Smooth muscle cell (in vitro differentiated cells): ENCODE measurements at regions not wholly inside any gene's neighbourhood (a gene's known extent, or its start where the extent isn't known, plus 50 kb on each side); places are given as distances from the start of the nearest gene placed in this dataset.

Experiments used
- DNase-seq: peaks from one replicate; lab custom pipeline; 2025; ENCODE audit not compliant: unreplicated experiment; lab: John Stamatoyannopoulos, UW
- H2AFZ ChIP-seq: fragments of 200-600 bp; sonication (generic); 2 replicates; pipeline ENCODE4 v1.6.0; 2016; ENCODE audit warnings: antibody characterized with exemption, low read depth, mild to moderate bottlenecking
- H3F3A ChIP-seq: fragments of 200-600 bp; sonication (generic); 2 replicates; pipeline ENCODE4 v1.6.0; 2017; ENCODE audit warnings: antibody characterized with exemption, low read depth
- H3K27ac ChIP-seq: fragments of 200-600 bp; sonication (generic); 2 replicates; pipeline ENCODE4 v1.5.1; 2016; ENCODE audit warnings: low read depth, mild to moderate bottlenecking
- H3K27me3 ChIP-seq: fragments of 200-600 bp; sonication (generic); 2 replicates; pipeline ENCODE4 v1.6.1; 2016; ENCODE audit warnings: low read depth, mild to moderate bottlenecking
- H3K36me3 ChIP-seq: fragments of 200-600 bp; sonication (generic); 2 replicates; pipeline ENCODE4 v1.5.1; 2016; ENCODE audit warnings: low read depth
- H3K4me1 ChIP-seq: fragments of 200-600 bp; sonication (generic); 2 replicates; pipeline ENCODE4 v1.5.1; 2016; ENCODE audit warnings: low read depth
- H3K4me2 ChIP-seq: fragments of 200-600 bp; sonication (generic); 2 replicates; pipeline ENCODE4 v1.6.0; 2016; ENCODE audit warnings: mild to moderate bottlenecking
- H3K4me3 ChIP-seq: fragments of 200-600 bp; sonication (generic); 2 replicates; pipeline ENCODE4 v1.5.1; 2016; ENCODE audit warnings: mild to moderate bottlenecking
- H3K79me2 ChIP-seq: fragments of 200-600 bp; sonication (generic); 2 replicates; pipeline ENCODE4 v1.6.0; 2016; ENCODE audit warnings: low read depth, mild to moderate bottlenecking
- H3K9ac ChIP-seq: fragments of 200-600 bp; sonication (generic); 2 replicates; pipeline ENCODE4 v1.6.0; 2016; ENCODE audit warnings: low read depth
- H3K9me3 ChIP-seq: fragments of 200-600 bp; sonication (generic); replicated peaks from 2 replicates; pipeline ENCODE4 v1.5.1; 2016; ENCODE audit warnings: low read depth
- H4K20me1 ChIP-seq: fragments of 200-600 bp; sonication (generic); 2 replicates; pipeline ENCODE4 v1.6.0; 2016; ENCODE audit warnings: low read depth
- WGBS: methylation state at CpG from one replicate; pipeline ENCODE4 v1.1.7; 2016; ENCODE audit warnings: low lambda C conversion rate; 5-methylcytosine and 5-hydroxymethylcytosine counted together
- TF ChIP-seq, protein P1 (sequence below): fragments of 200-600 bp; sonication (generic); IDR thresholded peaks from 2 replicates; pipeline ENCODE4 v1.5.1; 2017; ENCODE audit warnings: borderline replicate concordance, mild to moderate bottlenecking, antibody characterized with exemption; ENCODE audit not compliant: insufficient read depth, poor library complexity, severe bottlenecking

DNA sequence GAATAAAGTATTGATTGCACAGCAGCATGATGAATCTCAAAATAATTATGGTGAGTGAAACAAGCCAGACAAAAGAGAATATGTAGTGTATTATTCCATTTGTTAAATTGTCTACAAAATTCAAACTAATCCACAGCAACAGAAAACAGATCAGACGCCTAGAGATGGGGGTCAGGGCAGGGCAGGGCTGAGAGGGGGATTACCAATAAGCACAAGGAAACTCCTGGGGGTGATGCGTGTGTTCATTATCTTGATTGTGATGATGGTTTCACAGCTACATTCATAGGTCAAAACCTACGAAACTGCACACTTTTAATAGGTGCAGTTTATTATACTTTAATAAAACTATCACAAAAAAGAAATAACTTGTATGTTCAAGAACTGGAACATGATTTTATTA is 132.7 kb upstream of the CDK6 start:
- H3K9ac ChIP-seq, result no peak overlapping the region
- H3K27me3 ChIP-seq, result no peaks in the 10 kb centered on the region
- DNase-seq, result no peak
- H4K20me1 ChIP-seq, result no peaks in the 10 kb centered on the region
- TF ChIP-seq, protein P1, sequence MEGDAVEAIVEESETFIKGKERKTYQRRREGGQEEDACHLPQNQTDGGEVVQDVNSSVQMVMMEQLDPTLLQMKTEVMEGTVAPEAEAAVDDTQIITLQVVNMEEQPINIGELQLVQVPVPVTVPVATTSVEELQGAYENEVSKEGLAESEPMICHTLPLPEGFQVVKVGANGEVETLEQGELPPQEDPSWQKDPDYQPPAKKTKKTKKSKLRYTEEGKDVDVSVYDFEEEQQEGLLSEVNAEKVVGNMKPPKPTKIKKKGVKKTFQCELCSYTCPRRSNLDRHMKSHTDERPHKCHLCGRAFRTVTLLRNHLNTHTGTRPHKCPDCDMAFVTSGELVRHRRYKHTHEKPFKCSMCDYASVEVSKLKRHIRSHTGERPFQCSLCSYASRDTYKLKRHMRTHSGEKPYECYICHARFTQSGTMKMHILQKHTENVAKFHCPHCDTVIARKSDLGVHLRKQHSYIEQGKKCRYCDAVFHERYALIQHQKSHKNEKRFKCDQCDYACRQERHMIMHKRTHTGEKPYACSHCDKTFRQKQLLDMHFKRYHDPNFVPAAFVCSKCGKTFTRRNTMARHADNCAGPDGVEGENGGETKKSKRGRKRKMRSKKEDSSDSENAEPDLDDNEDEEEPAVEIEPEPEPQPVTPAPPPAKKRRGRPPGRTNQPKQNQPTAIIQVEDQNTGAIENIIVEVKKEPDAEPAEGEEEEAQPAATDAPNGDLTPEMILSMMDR, result no peak
- H3K79me2 ChIP-seq, result no peaks in the 10 kb centered on the region
- H3F3A ChIP-seq, result no peaks in the 10 kb centered on the region
- no peak overlapping the region for H2AFZ ChIP-seq
- no peaks in the 10 kb centered on the region for H3K4me1 ChIP-seq
- 80% methylated on average over 3 of the region's 3 CpGs for WGBS
- no peak overlapping the region for H3K4me3 ChIP-seq
- H3K27ac ChIP-seq, result no peak overlapping the region
- no peak overlapping the region for H3K4me2 ChIP-seq
- H3K9me3 ChIP-seq, result no peaks in the 10 kb centered on the region
- H3K36me3 ChIP-seq, result no peaks in the 10 kb centered on the region

DNA sequence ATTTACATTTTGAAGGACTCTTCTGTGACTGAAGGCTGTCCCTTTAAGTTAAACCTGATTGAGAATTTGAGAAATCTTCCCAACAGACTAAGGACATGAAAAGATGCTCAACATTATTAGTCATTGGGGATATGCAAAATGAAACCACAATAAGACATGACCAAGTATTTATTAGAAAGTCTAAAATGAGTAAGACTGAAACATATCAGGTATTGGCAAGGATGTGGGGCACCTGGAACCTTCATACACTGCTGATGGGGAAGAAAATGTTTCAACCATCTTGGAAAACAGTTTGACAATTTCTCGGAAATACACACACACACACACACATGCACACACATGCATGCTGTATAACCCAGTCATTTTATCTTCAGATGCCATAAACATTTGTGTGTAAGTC is 132.1 kb upstream of the CDK6 start:
- Histone ChIP-seq H3K9me3 (no peaks in the 10 kb centered on the region), H3F3A (no peaks in the 10 kb centered on the region), H3K36me3 (no peaks in the 10 kb centered on the region), H3K27me3 (no peaks in the 10 kb centered on the region), H3K4me2 (no peak overlapping the region), H3K9ac (no peak overlapping the region), H2AFZ (no peak overlapping the region), H4K20me1 (no peaks in the 10 kb centered on the region), H3K27ac (no peak overlapping the region), H3K79me2 (no peaks in the 10 kb centered on the region), H3K4me3 (no peak overlapping the region), H3K4me1 (no peaks in the 10 kb centered on the region)
- TF ChIP-seq, protein P1, result no peak
- no peak for DNase-seq
- 92% methylated on average over 1 of the region's 1 CpG for WGBS

DNA sequence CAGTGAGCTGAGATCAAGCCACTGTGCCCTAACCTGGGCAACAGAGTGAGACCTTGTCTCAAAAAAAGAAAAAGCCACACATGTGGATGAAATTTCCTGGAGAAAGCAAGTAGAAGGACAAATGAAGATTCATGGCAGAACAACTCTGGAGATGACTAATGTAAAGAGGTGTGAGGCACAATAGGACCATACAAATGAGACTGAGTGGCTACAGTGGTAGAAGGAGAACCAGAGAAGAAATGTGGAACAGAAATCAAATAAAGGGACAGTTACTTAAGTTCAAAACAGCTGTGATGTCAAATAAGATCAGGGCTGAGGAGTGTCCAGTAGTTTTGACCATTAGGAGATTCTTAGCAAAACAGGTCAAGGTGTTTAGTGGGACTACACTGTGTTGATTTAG is 130.9 kb upstream of the CDK6 start:
- Histone ChIP-seq H3K4me3 (no peak overlapping the region), H3K4me1 (no peaks in the 10 kb centered on the region), H4K20me1 (no peaks in the 10 kb centered on the region), H3K9me3 (no peaks in the 10 kb centered on the region), H3K27ac (no peak overlapping the region), H3K4me2 (no peak overlapping the region), H3K36me3 (no peaks in the 10 kb centered on the region), H3K9ac (no peak overlapping the region), H2AFZ (no peak overlapping the region), H3F3A (no peaks in the 10 kb centered on the region), H3K27me3 (no peaks in the 10 kb centered on the region), H3K79me2 (no peaks in the 10 kb centered on the region)
- DNase-seq, result no peak
- TF ChIP-seq, protein P1, result no peak

DNA sequence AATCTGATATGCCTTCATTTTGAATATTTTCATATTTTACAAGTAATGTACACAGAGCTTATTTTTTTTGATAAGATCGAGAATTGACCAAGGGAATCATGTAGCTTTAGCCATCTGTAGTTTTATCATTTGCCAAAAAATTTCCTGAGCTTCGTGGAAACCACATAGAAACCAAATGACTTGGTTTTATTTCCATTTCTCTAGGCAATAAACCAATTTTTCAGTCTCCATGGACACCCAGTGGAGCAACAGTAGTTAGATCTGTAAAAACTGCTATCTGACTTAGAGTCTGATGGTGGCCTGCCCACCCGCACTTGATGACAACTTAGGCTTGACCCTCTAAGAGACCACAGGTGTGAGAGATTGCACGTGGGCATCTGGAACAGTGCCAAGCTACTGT is 127.8 kb upstream of the CDK6 start:
- no peak overlapping the region for H3K4me2 ChIP-seq
- no peaks in the 10 kb centered on the region for H4K20me1 ChIP-seq
- DNase-seq, result no peak
- no peak overlapping the region for H3K4me3 ChIP-seq
- H3K27ac ChIP-seq, result no peak overlapping the region
- H3K9me3 ChIP-seq, result no peaks in the 10 kb centered on the region
- H3K4me1 ChIP-seq, result no peaks in the 10 kb centered on the region
- no peaks in the 10 kb centered on the region for H3K27me3 ChIP-seq
- H2AFZ ChIP-seq, result no peak overlapping the region
- H3K36me3 ChIP-seq, result no peaks in the 10 kb centered on the region
- TF ChIP-seq, protein P1, result no peak
- WGBS, result 87% methylated on average over 4 of the region's 4 CpGs
- H3K9ac ChIP-seq, result no peak overlapping the region
- H3F3A ChIP-seq, result no peaks in the 10 kb centered on the region
- H3K79me2 ChIP-seq, result no peaks in the 10 kb centered on the region
